GM12874 (cell line): ENCODE measurements at regions not wholly inside any gene's neighbourhood (a gene's known extent, or its start where the extent isn't known, plus 50 kb on each side); places are given as distances from the start of the nearest gene placed in this dataset.

Experiments
- CTCF ChIP-seq: IDR thresholded peaks from 2 replicates; pipeline ENCODE4 v1.5.1; 2011; ENCODE audit warnings: low read depth, mild to moderate bottlenecking, control low read depth, low read length, moderate library complexity; ENCODE audit not compliant: insufficient read depth

GRCh38 chr5:167936022-167936421 lies 355.4 kb upstream of the WWC1 start:
- no peak for TF ChIP-seq CTCF

- TF ChIP-seq CTCF, result no peak
These were observed 354.4 kb upstream of the WWC1 start for GRCh38 chr5:167936944-167937634.

GRCh38 chr5:167937635-167937998 lies 353.8 kb upstream of the WWC1 start:
- TF ChIP-seq CTCF, result no peak

GRCh38 chr5:167939686-167940085 lies 351.8 kb upstream of the WWC1 start:
- no peak for TF ChIP-seq CTCF

- TF ChIP-seq CTCF, result no peak
These were observed 350.5 kb upstream of the WWC1 start for GRCh38 chr5:167940911-167941310.

- no peak for TF ChIP-seq CTCF
These were observed 348.1 kb upstream of the WWC1 start for GRCh38 chr5:167943343-167943742.

- TF ChIP-seq CTCF, result no peak
These were observed 347.2 kb upstream of the WWC1 start for GRCh38 chr5:167944121-167944852.
